Esophagus muscularis mucosa (tissue), 4 donors: ENCODE measurements at regions not wholly inside any gene's neighbourhood (a gene's known extent, or its start where the extent isn't known, plus 50 kb on each side); places are given as distances from the start of the nearest gene placed in this dataset.

ENCODE experiments used
- CTCF ChIP-seq, 3 experiments: fragments of 200-600 bp in 2 of 3; fragments of 450-650 bp in 1 of 3; sonication (generic) in 2 of 3; IDR thresholded peaks; one replicate each; pipeline ENCODE4 v1.5.1; 2017 to 2019; ENCODE audit warnings: antibody characterized with exemption in 3 of 3, mild to moderate bottlenecking in 2 of 3, moderate library complexity in 1 of 3
- EP300 ChIP-seq: sonication (generic); formaldehyde crosslinking; IDR thresholded peaks from one replicate; pipeline ENCODE4 v1.6.1; 2017; ENCODE audit warnings: antibody characterized with exemption
- POLR2A ChIP-seq: fragments of 450-650 bp; IDR thresholded peaks from one replicate; pipeline ENCODE4 v1.6.1; 2017; ENCODE audit warnings: antibody characterized with exemption, moderate library complexity, mild to moderate bottlenecking, low read depth
- POLR2AphosphoS5 ChIP-seq, 2 donors: sonication (generic); formaldehyde crosslinking; IDR thresholded peaks; one replicate each; pipeline ENCODE4 v1.6.1; 2017; ENCODE audit warnings: antibody characterized with exemption in 2 of 2

- TF ChIP-seq EP300 (no peak), CTCF (IDR thresholded peaks at IDR 0.05) (no peak), POLR2A (no peak), POLR2AphosphoS5 (IDR thresholded peaks at IDR 0.05) (no peak)
These were observed 229.8 kb upstream of the SASH1 start for GRCh38 chr6:148112851-148113319.
